ENCODE measurements at regions not wholly inside any gene's neighbourhood (a gene's known extent, or its start where the extent isn't known, plus 50 kb on each side); places are given as distances from the start of the nearest gene placed in this dataset.
"Not testable (repeated sequence)": the region's sequence is repeated elsewhere in the genome, so short reads cannot be mapped to it uniquely, and the experiment has no call there.

DNA sequence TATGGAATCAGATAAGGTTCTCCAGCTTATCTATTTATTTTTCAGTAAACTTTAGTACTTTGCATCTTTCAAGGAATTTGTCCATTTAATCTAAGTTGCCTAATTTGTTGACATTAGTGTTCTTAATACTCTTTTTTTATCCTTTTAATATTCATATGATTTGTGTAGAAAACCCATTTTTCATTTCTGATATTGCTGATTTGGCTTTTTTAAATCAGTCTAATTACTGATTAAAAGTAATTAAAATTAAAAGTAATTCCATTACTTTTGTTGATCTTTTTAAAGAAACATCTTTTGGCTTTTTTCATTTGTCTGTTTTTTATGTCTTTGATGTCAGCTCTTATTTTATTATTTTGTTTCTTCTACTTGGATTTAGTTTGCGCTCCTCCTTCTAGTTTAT, 101.2 kb downstream of the CGGBP1 start:
- no peak overlapping the region for H3K27ac Mint-ChIP-seq
- no peak for DNase-seq
- intact Hi-C loops (cut with micrococcal nuclease): no loop called here
- H3K4me1 Mint-ChIP-seq (ENCODE audit: low read depth): no peaks in the 10 kb centered on the region
- no peaks in the 10 kb centered on the region for H3K9me3 Mint-ChIP-seq
- no peak overlapping the region for H3K4me3 Mint-ChIP-seq
- H3K36me3 Mint-ChIP-seq: no peaks in the 10 kb centered on the region
- peaks cover 10% of the 10 kb centered on the region for H3K27me3 Mint-ChIP-seq
- CTCF ChIA-PET: no interaction called here
- POLR2A ChIA-PET: no interaction called here

DNA sequence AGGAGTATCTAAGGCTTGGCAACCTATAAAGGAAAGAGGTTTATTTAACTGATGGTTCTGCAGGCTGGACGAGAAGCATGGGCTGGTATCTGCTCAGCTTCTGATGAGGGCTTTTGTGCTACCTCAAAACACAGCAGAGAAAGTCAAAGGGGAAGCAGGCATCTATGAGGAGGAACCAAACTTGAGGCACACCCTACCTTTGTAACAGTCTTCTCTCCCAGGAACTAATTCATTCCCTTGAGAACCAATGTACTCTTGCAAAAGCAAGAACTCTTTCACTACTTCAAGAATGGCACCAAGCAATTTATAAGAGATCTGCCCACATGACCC, 109.0 kb downstream of the CGGBP1 start:
- no peaks in the 10 kb centered on the region for H3K36me3 Mint-ChIP-seq
- H3K4me3 Mint-ChIP-seq: no peak overlapping the region
- H3K27ac Mint-ChIP-seq: no peak overlapping the region
- no peaks in the 10 kb centered on the region for H3K4me1 Mint-ChIP-seq (ENCODE audit: low read depth)
- DNase-seq: no peak
- H3K27me3 Mint-ChIP-seq: peaks cover 8% of the 10 kb centered on the region
- intact Hi-C loops (cut with micrococcal nuclease): no loop called here
- ChIA-PET POLR2A (no interaction called here), CTCF (no interaction called here)
- no peaks in the 10 kb centered on the region for H3K9me3 Mint-ChIP-seq

DNA sequence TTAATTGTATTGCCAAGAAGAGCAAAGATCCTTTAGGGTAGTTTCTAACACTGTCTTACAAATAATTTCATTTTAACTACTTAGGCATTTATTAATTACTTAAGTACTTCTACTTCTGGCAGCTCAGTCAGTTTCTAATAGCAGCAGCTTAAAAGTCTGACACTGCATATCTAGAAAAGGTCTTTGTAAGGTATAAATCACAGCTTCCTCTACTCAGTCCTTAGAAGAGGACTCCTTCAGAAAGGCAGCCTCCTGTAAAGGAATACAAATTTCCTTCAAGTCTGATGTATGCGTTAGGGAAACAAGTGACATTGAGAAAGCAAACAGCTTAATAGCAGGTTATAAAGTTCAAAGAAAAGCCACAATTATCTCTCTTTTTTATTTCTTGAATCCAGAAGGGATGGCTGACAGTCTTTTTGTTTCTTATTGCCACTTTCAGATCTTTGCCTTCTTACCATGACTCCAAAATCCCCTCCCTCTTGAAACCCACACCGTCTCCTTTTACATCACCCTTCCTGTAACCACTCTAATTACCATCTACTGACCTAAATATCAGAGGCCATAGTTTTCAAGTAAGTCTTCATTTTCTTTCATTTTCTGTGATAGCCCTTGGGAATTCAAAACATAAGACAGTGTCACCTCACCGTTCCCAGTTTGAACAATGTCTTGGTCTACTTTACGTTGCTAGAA, 109.5 kb downstream of the CGGBP1 start:
- Mint-ChIP-seq H3K9me3 (no peaks in the 10 kb centered on the region), H3K27ac (no peak overlapping the region), H3K4me1 (ENCODE audit: low read depth) (no peaks in the 10 kb centered on the region), H3K27me3 (peaks cover 8% of the 10 kb centered on the region), H3K36me3 (no peaks in the 10 kb centered on the region), H3K4me3 (no peak overlapping the region)
- CTCF ChIA-PET: no interaction called here
- intact Hi-C loops (cut with micrococcal nuclease): no loop called here
- POLR2A ChIA-PET: no interaction called here
- DNase-seq: no peak

GRCh38 chr3:87946007-87946406, 112.8 kb downstream of the CGGBP1 start:
- H3K36me3 Mint-ChIP-seq; CTCF ChIA-PET; H3K27me3 Mint-ChIP-seq; H3K4me1 Mint-ChIP-seq (ENCODE audit: low read depth); DNase-seq; POLR2A ChIA-PET; H3K4me3 Mint-ChIP-seq; intact Hi-C loops (cut with micrococcal nuclease); H3K27ac Mint-ChIP-seq; H3K9me3 Mint-ChIP-seq: not testable (repeated sequence)

- intact Hi-C loops (cut with micrococcal nuclease); POLR2A ChIA-PET; H3K27ac Mint-ChIP-seq; CTCF ChIA-PET; H3K4me3 Mint-ChIP-seq; H3K4me1 Mint-ChIP-seq (ENCODE audit: low read depth); H3K9me3 Mint-ChIP-seq; DNase-seq; H3K36me3 Mint-ChIP-seq; H3K27me3 Mint-ChIP-seq: not testable (repeated sequence)
These were observed 116.5 kb downstream of the CGGBP1 start for GRCh38 chr3:87942256-87942655.

DNA sequence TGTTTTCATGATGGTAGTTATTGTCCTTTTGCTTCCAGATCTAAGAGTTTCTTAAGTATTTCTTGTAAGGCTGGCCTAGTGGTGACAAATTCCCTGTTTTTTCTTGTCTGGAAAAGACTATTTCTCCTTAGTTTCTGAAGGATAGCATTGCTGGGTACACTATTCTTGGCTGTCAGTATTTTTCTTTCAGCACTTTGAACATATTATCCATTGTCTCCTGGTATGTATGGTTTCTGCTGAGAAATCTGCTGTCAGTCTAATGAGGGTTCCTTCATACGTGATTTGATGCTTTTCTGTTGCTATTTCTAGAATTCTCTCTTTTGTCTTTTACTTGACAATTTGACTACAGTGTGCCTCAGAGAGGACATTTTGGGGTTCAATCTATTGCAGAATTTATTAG, 134.3 kb downstream of the CGGBP1 start:
- no peak overlapping the region for H3K27ac Mint-ChIP-seq
- peaks cover 1% of the 10 kb centered on the region for H3K36me3 Mint-ChIP-seq
- no peaks in the 10 kb centered on the region for H3K4me1 Mint-ChIP-seq (ENCODE audit: low read depth)
- ChIA-PET CTCF (no interaction called here), POLR2A (no interaction called here)
- intact Hi-C loops (cut with micrococcal nuclease): no loop called here
- no peak overlapping the region for H3K4me3 Mint-ChIP-seq
- no peak for DNase-seq
- H3K27me3 Mint-ChIP-seq: peaks cover 1% of the 10 kb centered on the region
- H3K9me3 Mint-ChIP-seq: peaks cover 22% of the 10 kb centered on the region

DNA sequence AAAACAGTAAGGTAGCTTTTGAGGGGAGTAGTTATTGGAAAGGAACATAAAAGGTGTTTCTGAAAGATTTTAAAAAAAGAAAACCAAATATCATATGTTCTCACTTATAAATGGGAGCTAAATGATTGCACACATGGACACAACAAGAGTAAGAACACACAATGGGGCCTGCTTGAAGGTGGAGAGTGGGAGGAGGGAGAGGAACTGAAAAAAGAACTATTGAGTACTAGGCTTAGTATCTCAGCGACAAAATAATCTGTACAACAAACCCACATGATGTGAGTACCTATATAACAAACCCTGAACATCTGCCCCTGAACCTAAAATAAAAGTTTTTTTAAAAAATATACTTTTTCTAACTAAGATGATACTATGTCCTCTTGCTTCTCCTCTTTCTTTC, 138.3 kb downstream of the CGGBP1 start:
- peaks cover 1% of the 10 kb centered on the region for H3K36me3 Mint-ChIP-seq
- CTCF ChIA-PET: interaction anchor here (1.3 kb wide), 1 partner anchor 148 kb away, joined by 3 read pairs; no protein-coding TSS in a partner anchor

DNA sequence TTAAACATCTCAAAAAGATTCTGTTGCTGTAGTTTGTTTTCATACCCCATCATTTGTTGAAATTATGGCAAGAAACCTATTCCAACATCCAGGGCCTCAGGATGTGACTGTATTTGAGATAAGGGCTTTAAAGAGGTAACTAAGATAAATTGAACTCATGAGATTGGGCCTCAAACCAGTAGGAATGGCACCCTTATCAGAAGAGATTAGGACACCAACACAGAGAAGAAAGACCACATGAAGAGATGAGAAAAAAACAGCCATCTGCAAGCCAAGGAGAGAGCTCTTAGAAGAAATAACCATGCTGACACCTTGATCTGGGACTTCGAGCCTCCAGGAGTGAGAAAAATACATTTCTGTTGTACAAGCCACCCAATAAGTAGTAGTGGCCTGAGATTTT, 157.7 kb downstream of the CGGBP1 start:
- H3K27me3 Mint-ChIP-seq: no peaks in the 10 kb centered on the region
- DNase-seq: no peak
- H3K4me1 Mint-ChIP-seq (ENCODE audit: low read depth): no peaks in the 10 kb centered on the region
- no peak overlapping the region for H3K27ac Mint-ChIP-seq
- H3K9me3 Mint-ChIP-seq: no peaks in the 10 kb centered on the region
- ChIA-PET CTCF (no interaction called here), POLR2A (no interaction called here)
- H3K4me3 Mint-ChIP-seq: no peak overlapping the region
- intact Hi-C loops (cut with micrococcal nuclease): no loop called here
- no peaks in the 10 kb centered on the region for H3K36me3 Mint-ChIP-seq

More for the DNA sequence above, 138.3 kb downstream of the CGGBP1 start:
- Mint-ChIP-seq H3K4me3 (no peak overlapping the region), H3K4me1 (ENCODE audit: low read depth) (no peaks in the 10 kb centered on the region), H3K27ac (no peak overlapping the region), H3K9me3 (peaks cover 19% of the 10 kb centered on the region), H3K27me3 (peaks cover 5% of the 10 kb centered on the region)
- intact Hi-C loops (cut with micrococcal nuclease): no loop called here
- DNase-seq: no peak
- POLR2A ChIA-PET: no interaction called here

DNA sequence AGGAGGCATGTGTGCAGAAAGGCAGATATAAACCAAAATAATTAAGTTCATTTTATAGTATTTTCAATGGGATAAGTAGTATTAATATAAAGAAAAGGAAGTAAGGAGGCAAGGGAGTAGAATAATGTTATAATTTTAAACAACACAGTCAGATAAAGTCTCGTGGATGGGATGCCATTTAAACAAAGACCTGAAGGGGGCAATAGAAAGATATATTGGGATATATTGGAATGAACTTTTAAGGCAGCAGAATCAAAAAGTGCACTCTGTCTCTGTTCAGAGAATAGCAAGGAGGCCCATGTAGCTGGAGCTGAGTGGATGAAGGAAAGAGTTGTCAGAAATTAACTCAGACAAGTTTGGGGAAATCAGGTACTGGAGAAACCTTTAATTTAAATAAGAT, 158.7 kb downstream of the CGGBP1 start:
- DNase-seq: no peak
- Mint-ChIP-seq H3K9me3 (no peaks in the 10 kb centered on the region), H3K27ac (no peak overlapping the region), H3K4me1 (ENCODE audit: low read depth) (no peaks in the 10 kb centered on the region), H3K27me3 (no peaks in the 10 kb centered on the region), H3K36me3 (no peaks in the 10 kb centered on the region), H3K4me3 (no peak overlapping the region)
- ChIA-PET CTCF (no interaction called here), POLR2A (no interaction called here)
- intact Hi-C loops (cut with micrococcal nuclease): loop anchor here (1.0 kb wide), 2 partner anchors 103 to 213 kb away; no protein-coding TSS in a partner anchor

- intact Hi-C loops (cut with micrococcal nuclease): no loop called here
- no peaks in the 10 kb centered on the region for H3K27me3 Mint-ChIP-seq
- H3K4me1 Mint-ChIP-seq (ENCODE audit: low read depth): no peaks in the 10 kb centered on the region
- ChIA-PET POLR2A (no interaction called here), CTCF (interaction anchor here (0.7 kb wide), 1 partner anchor 104 kb away, joined by 3 read pairs; no protein-coding TSS in a partner anchor)
- H3K4me3 Mint-ChIP-seq: no peak overlapping the region
- no peaks in the 10 kb centered on the region for H3K9me3 Mint-ChIP-seq
- no peaks in the 10 kb centered on the region for H3K36me3 Mint-ChIP-seq
- DNase-seq: no peak
- no peak overlapping the region for H3K27ac Mint-ChIP-seq
These were observed 159.8 kb downstream of the CGGBP1 start for GRCh38 chr3:87898971-87899370.

DNA sequence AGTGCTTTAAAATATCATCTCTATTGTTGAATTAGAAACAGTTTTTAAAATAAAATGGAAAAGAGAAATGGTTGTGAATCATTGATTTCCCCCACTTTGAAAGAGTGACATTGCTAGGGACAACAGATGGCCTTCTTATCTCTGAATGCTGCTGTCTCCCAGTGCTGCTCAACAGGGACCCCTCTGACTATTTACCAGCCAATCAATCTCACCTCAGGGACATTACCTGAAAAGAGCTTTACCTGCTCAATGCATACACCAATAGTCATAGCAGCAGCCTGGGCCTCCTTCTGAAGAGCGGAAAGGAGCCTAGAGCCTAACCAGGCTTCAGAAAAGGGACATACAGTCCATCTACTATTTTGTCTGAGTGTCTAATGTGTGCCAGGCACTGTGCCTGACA, 162.8 kb downstream of the CGGBP1 start:
- ChIA-PET POLR2A (no interaction called here), CTCF (no interaction called here)
- DNase-seq: no peak
- Mint-ChIP-seq H3K27ac (no peak overlapping the region), H3K9me3 (no peaks in the 10 kb centered on the region), H3K4me1 (ENCODE audit: low read depth) (no peaks in the 10 kb centered on the region), H3K27me3 (no peaks in the 10 kb centered on the region), H3K36me3 (no peaks in the 10 kb centered on the region), H3K4me3 (no peak overlapping the region)
- intact Hi-C loops (cut with micrococcal nuclease): no loop called here

DNA sequence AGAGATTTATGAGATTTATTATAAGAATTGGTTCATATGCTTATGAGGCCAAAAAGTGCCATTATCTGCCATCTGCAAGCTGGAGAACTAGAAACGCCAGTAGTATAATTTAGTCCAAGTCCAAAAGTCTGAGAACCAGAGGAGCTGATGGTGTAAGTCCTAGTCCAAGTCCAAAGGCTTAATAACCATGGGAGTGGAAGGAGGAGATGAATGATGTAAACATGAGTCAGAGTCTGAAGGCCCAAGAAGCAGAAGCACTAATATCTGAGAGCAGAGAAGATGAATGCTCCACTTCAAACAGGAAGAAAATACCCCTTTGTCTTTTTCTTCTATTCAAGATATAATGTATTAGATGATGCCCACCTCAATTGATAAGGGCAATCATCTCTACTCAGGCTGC, 185.7 kb downstream of the CGGBP1 start:
- CTCF ChIA-PET: no interaction called here
- H3K36me3 Mint-ChIP-seq: no peaks in the 10 kb centered on the region

GRCh38 chr3:87867001-87867400, 191.8 kb downstream of the CGGBP1 start:
- Mint-ChIP-seq H3K27ac (no peak overlapping the region), H3K4me1 (ENCODE audit: low read depth) (no peaks in the 10 kb centered on the region), H3K36me3 (no peaks in the 10 kb centered on the region), H3K9me3 (peaks cover 14% of the 10 kb centered on the region), H3K4me3 (no peak overlapping the region), H3K27me3 (no peaks in the 10 kb centered on the region)
- intact Hi-C loops (cut with micrococcal nuclease): no loop called here
- POLR2A ChIA-PET: no interaction called here
- no peak for DNase-seq
- CTCF ChIA-PET: no interaction called here

More for the DNA sequence above, 185.7 kb downstream of the CGGBP1 start:
- Mint-ChIP-seq H3K4me3 (no peak overlapping the region), H3K27me3 (peaks cover 2% of the 10 kb centered on the region), H3K27ac (no peak overlapping the region), H3K4me1 (ENCODE audit: low read depth) (no peaks in the 10 kb centered on the region), H3K9me3 (peaks cover 27% of the 10 kb centered on the region)
- POLR2A ChIA-PET: no interaction called here
- no peak for DNase-seq
- intact Hi-C loops (cut with micrococcal nuclease): no loop called here

All from activated CD4-positive, alpha-beta memory T cell treated with anti-CD3 and anti-CD28 coated beads for 36 hours (primary cell).